ENCODE measurements at regions not wholly inside any gene's neighbourhood (a gene's known extent, or its start where the extent isn't known, plus 50 kb on each side); places are given as distances from the start of the nearest gene placed in this dataset.

GRCh38 chr4:134463771-134464170 lies 262.2 kb upstream of the PABPC4L start:
- H3K9me3 ChIP-seq: no peaks in the 10 kb centered on the region
- H3K27me3 ChIP-seq: no peaks in the 10 kb centered on the region
- H3K4me3 ChIP-seq: no peak overlapping the region
- no peaks in the 10 kb centered on the region for H3K36me3 ChIP-seq
- H3K27ac ChIP-seq: no peak overlapping the region
- no peak for DNase-seq
- intact Hi-C loops (cut with DNase I; ENCODE audit: low total_unique reads): no loop called here
- H3K4me1 ChIP-seq: no peaks in the 10 kb centered on the region
- TF ChIP-seq CTCF (IDR thresholded peaks at IDR 0.05) (no peak), POLR2A (IDR thresholded peaks at IDR 0.05) (no peak)

GRCh38 chr4:134426821-134427220 lies 225.2 kb upstream of the PABPC4L start:
- H3K4me3 ChIP-seq: no peak overlapping the region
- H3K27me3 ChIP-seq: no peaks in the 10 kb centered on the region
- intact Hi-C loops (cut with DNase I; ENCODE audit: low total_unique reads): no loop called here
- H3K9me3 ChIP-seq: no peaks in the 10 kb centered on the region
- H3K27ac ChIP-seq: no peak overlapping the region
- H3K4me1 ChIP-seq: no peaks in the 10 kb centered on the region
- TF ChIP-seq CTCF (IDR thresholded peaks at IDR 0.05) (no peak), POLR2A (IDR thresholded peaks at IDR 0.05) (no peak)
- DNase-seq: no peak
- H3K36me3 ChIP-seq: no peaks in the 10 kb centered on the region

- no peak for TF ChIP-seq CTCF (IDR thresholded peaks at IDR 0.05)
- no peak for TF ChIP-seq POLR2A (IDR thresholded peaks at IDR 0.05)
- intact Hi-C loops (cut with DNase I; ENCODE audit: low total_unique reads): no loop called here
- no peaks in the 10 kb centered on the region for H3K9me3 ChIP-seq
These were observed 224.2 kb upstream of the PABPC4L start for GRCh38 chr4:134425756-134426155.

GRCh38 chr4:134422776-134423175 lies 221.2 kb upstream of the PABPC4L start:
- H3K4me1 ChIP-seq: no peaks in the 10 kb centered on the region
- no peak overlapping the region for H3K27ac ChIP-seq
- H3K36me3 ChIP-seq: no peaks in the 10 kb centered on the region
- no peaks in the 10 kb centered on the region for H3K9me3 ChIP-seq
- H3K4me3 ChIP-seq: no peak overlapping the region
- intact Hi-C loops (cut with DNase I; ENCODE audit: low total_unique reads): no loop called here
- no peaks in the 10 kb centered on the region for H3K27me3 ChIP-seq
- no peak for TF ChIP-seq CTCF (IDR thresholded peaks at IDR 0.05)
- no peak for DNase-seq

More at GRCh38 chr4:134425756-134426155, 224.2 kb upstream of the PABPC4L start:
- no peak overlapping the region for H3K4me3 ChIP-seq
- no peaks in the 10 kb centered on the region for H3K36me3 ChIP-seq
- H3K27me3 ChIP-seq: no peaks in the 10 kb centered on the region
- H3K27ac ChIP-seq: no peak overlapping the region
- H3K4me1 ChIP-seq: no peaks in the 10 kb centered on the region
- DNase-seq: no peak

GRCh38 chr4:134421734-134422133 lies 220.1 kb upstream of the PABPC4L start:
- no peak for DNase-seq
- Histone ChIP-seq H3K4me3 (no peak overlapping the region), H3K27me3 (no peaks in the 10 kb centered on the region), H3K9me3 (no peaks in the 10 kb centered on the region), H3K36me3 (no peaks in the 10 kb centered on the region), H3K27ac (no peak overlapping the region), H3K4me1 (no peaks in the 10 kb centered on the region)
- TF ChIP-seq POLR2A (IDR thresholded peaks at IDR 0.05) (no peak), CTCF (IDR thresholded peaks at IDR 0.05) (no peak)
- intact Hi-C loops (cut with DNase I; ENCODE audit: low total_unique reads): no loop called here
